GM19240 (cell line): ENCODE measurements at regions not wholly inside any gene's neighbourhood (a gene's known extent, or its start where the extent isn't known, plus 50 kb on each side); places are given as distances from the start of the nearest gene placed in this dataset.

ENCODE experiments used
- DNase-seq: peaks from one replicate; pipeline ENCODE4 v3.0.0; 2011; ENCODE audit warnings: low spot score; ENCODE audit not compliant: insufficient read length

GRCh38 chr6:41470331-41471063 lies 75.7 kb upstream of the FOXP4 start:
- no peak for DNase-seq

- DNase-seq: no peak
These were observed 74.9 kb upstream of the FOXP4 start for GRCh38 chr6:41471064-41471895.

- no peak for DNase-seq
These were observed 71.8 kb upstream of the FOXP4 start for GRCh38 chr6:41474213-41474933.

GRCh38 chr6:41475164-41475563 lies 71.0 kb upstream of the FOXP4 start:
- no peak for DNase-seq

GRCh38 chr6:41475737-41476357 lies 70.3 kb upstream of the FOXP4 start:
- DNase-seq: no peak

- no peak for DNase-seq
These were observed 69.8 kb upstream of the FOXP4 start for GRCh38 chr6:41476401-41476800.

- DNase-seq: no peak
These were observed 68.6 kb upstream of the FOXP4 start for GRCh38 chr6:41477572-41477971.

- DNase-seq: no peak
These were observed 62.2 kb upstream of the FOXP4 start for GRCh38 chr6:41483943-41484342.

GRCh38 chr6:41487860-41488432 lies 58.2 kb upstream of the FOXP4 start:
- no peak for DNase-seq

GRCh38 chr6:41488433-41489119 lies 57.6 kb upstream of the FOXP4 start:
- no peak for DNase-seq

- no peak for DNase-seq
These were observed 56.9 kb upstream of the FOXP4 start for GRCh38 chr6:41489120-41489851.

GRCh38 chr6:41492261-41492891 lies 53.8 kb upstream of the FOXP4 start:
- DNase-seq: no peak

- no peak for DNase-seq
These were observed 51.7 kb upstream of the FOXP4 start for GRCh38 chr6:41494212-41495110.
